ENCODE measurements at regions not wholly inside any gene's neighbourhood (a gene's known extent, or its start where the extent isn't known, plus 50 kb on each side); places are given as distances from the start of the nearest gene placed in this dataset.

- no peak for DNase-seq (ENCODE audit: low read depth)
- H3K4me3 ChIP-seq (ENCODE audit: low read length): no peak overlapping the region
- TF ChIP-seq, protein P1, sequence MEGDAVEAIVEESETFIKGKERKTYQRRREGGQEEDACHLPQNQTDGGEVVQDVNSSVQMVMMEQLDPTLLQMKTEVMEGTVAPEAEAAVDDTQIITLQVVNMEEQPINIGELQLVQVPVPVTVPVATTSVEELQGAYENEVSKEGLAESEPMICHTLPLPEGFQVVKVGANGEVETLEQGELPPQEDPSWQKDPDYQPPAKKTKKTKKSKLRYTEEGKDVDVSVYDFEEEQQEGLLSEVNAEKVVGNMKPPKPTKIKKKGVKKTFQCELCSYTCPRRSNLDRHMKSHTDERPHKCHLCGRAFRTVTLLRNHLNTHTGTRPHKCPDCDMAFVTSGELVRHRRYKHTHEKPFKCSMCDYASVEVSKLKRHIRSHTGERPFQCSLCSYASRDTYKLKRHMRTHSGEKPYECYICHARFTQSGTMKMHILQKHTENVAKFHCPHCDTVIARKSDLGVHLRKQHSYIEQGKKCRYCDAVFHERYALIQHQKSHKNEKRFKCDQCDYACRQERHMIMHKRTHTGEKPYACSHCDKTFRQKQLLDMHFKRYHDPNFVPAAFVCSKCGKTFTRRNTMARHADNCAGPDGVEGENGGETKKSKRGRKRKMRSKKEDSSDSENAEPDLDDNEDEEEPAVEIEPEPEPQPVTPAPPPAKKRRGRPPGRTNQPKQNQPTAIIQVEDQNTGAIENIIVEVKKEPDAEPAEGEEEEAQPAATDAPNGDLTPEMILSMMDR (IDR thresholded peaks at IDR 0.05; ENCODE audit: insufficient read depth, low read depth, low read length, missing control alignments): no peak
These were observed 1247.7 kb downstream of the NSUN3 start for GRCh38 chr3:95310560-95310959.

- TF ChIP-seq, protein P1 (IDR thresholded peaks at IDR 0.05; ENCODE audit: insufficient read depth, low read depth, low read length, missing control alignments): no peak
- no peak for DNase-seq (ENCODE audit: low read depth)
- no peak overlapping the region for H3K4me3 ChIP-seq (ENCODE audit: low read length)
These were observed 1248.4 kb downstream of the NSUN3 start for GRCh38 chr3:95311272-95311671.

DNA sequence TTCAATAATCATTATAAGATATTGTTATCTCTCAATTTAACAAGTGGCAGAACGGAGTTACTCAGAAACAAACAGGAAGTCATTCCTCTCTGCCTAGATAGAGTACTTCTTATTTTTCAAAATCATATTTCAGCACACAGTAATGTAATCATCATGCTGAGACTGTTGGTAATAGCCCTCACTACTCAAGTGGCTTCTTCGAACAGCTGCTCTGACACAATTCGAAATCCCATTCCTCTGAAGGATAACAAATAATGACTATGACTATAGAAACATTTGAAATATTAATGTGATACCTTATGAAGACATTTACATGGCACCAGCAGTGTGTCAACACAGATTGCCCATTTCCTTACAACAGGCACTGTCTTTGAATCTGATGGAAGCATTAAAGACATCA, 1249.8 kb downstream of the NSUN3 start:
- no peak for DNase-seq (ENCODE audit: low read depth)
- no peak overlapping the region for H3K4me3 ChIP-seq (ENCODE audit: low read length)
- TF ChIP-seq, protein P1 (IDR thresholded peaks at IDR 0.05; ENCODE audit: insufficient read depth, low read depth, low read length, missing control alignments): no peak

DNA sequence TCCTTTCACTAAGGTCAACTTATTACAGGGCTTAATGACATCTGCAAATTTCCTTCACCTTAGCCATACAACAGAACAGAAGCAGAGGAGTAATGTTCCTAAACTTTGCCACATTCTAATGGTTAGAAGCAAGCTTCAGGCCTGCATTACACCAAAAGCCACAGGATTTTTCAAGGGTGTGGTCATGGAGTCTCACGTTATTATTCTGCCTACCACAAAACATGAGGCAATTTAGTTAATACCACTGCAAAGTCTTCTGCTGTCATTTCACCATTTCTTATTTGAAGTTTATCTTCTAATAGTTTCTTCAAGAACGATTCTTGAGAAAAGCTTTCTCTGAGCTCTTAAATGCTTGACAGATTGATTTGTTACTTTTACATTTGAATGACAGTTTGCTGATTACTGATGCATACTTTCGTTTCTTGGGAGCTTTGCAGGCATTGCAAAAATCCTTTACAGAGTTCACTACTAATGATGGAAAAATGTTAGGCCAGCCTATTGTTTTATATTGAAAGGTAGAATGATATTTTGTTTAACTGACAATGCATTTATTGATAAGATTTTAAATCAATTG, 1257.1 kb downstream of the NSUN3 start:
- TF ChIP-seq, protein P1 (IDR thresholded peaks at IDR 0.05; ENCODE audit: insufficient read depth, low read depth, low read length, missing control alignments): no peak
- no peak overlapping the region for H3K4me3 ChIP-seq (ENCODE audit: low read length)
- DNase-seq (ENCODE audit: low read depth): peak; percentile 10

DNA sequence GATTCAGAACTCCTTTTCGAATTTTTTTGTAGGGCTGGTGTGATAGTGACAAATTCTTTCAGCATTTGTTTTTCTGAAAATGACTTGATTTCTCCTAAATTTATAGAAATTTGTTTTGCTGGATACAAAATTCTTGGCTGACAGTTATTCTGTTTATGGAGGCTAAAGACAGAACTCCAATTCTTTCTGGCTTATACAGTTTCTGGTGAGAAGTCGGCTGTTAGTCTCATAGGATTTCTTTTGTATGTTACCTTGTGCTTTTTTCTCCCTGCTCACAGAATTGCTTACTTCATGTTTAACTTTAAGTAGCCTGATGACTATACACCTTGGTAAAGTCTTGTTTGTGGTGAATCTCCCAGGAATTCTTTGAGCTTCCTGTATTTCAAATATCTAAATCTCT, 1264.6 kb downstream of the NSUN3 start:
- no peak overlapping the region for H3K4me3 ChIP-seq (ENCODE audit: low read length)
- TF ChIP-seq, protein P1 (IDR thresholded peaks at IDR 0.05; ENCODE audit: insufficient read depth, low read depth, low read length, missing control alignments): no peak
- no peak for DNase-seq (ENCODE audit: low read depth)

GRCh38 chr3:95333826-95334225, 1271.0 kb downstream of the NSUN3 start:
- H3K4me3 ChIP-seq (ENCODE audit: low read length): no peak overlapping the region
- DNase-seq (ENCODE audit: low read depth): peak; percentile 48

GRCh38 chr3:95334461-95334860, 1271.6 kb downstream of the NSUN3 start:
- H3K4me3 ChIP-seq (ENCODE audit: low read length): no peak overlapping the region
- DNase-seq (ENCODE audit: low read depth): no peak
- TF ChIP-seq, protein P1 (IDR thresholded peaks at IDR 0.05; ENCODE audit: insufficient read depth, low read depth, low read length, missing control alignments): no peak

More at GRCh38 chr3:95333826-95334225, 1271.0 kb downstream of the NSUN3 start:
- TF ChIP-seq, protein P1 (IDR thresholded peaks at IDR 0.05; ENCODE audit: insufficient read depth, low read depth, low read length, missing control alignments): no peak

Data from epithelial cell of esophagus (primary cell).